ENCODE measurements at regions not wholly inside any gene's neighbourhood (a gene's known extent, or its start where the extent isn't known, plus 50 kb on each side); places are given as distances from the start of the nearest gene placed in this dataset.

DNA sequence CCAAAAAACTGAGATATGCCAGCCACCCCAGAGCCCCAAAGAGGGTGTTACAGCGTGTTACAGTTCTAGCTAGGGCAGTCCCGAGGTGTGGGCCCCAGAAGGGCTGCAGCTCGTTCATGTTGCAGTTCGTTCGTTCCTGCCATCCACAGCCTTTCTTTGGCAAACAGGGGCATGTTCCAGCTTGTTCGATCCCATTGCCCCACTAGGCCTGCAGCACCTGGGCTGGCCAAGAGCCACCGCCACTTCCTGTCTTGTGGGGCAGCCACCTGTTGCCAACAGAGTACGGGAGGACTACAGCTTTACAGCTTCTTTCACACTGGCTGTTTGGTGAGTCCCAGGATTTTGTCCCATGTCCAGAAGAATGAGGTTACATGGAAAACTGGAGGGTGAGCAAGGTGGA is 198.1 kb downstream of the MMUT start:
- Histone ChIP-seq H3K27ac (no peak overlapping the region), H3K4me1 (no peaks in the 10 kb centered on the region), H3K9me3 (no peaks in the 10 kb centered on the region), H3K4me3 (no peak overlapping the region), H3K36me3 (no peaks in the 10 kb centered on the region), H3K27me3 (no peaks in the 10 kb centered on the region)
- TF ChIP-seq, protein P1, sequence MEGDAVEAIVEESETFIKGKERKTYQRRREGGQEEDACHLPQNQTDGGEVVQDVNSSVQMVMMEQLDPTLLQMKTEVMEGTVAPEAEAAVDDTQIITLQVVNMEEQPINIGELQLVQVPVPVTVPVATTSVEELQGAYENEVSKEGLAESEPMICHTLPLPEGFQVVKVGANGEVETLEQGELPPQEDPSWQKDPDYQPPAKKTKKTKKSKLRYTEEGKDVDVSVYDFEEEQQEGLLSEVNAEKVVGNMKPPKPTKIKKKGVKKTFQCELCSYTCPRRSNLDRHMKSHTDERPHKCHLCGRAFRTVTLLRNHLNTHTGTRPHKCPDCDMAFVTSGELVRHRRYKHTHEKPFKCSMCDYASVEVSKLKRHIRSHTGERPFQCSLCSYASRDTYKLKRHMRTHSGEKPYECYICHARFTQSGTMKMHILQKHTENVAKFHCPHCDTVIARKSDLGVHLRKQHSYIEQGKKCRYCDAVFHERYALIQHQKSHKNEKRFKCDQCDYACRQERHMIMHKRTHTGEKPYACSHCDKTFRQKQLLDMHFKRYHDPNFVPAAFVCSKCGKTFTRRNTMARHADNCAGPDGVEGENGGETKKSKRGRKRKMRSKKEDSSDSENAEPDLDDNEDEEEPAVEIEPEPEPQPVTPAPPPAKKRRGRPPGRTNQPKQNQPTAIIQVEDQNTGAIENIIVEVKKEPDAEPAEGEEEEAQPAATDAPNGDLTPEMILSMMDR (IDR thresholded peaks at IDR 0.05), result no peak
- TF ChIP-seq POLR2AphosphoS5 (IDR thresholded peaks at IDR 0.05) (no peak), EP300 (IDR thresholded peaks at IDR 0.05) (no peak), POLR2A (IDR thresholded peaks at IDR 0.05) (no peak)
- WGBS, 2 donors (ENCODE audit: low coverage in 1 of 2), result 97% methylated on average over 4 of the region's 8 CpGs; no CpG with 5 or more reads in 1 of the 2 donors
- no peak for ATAC-seq

DNA sequence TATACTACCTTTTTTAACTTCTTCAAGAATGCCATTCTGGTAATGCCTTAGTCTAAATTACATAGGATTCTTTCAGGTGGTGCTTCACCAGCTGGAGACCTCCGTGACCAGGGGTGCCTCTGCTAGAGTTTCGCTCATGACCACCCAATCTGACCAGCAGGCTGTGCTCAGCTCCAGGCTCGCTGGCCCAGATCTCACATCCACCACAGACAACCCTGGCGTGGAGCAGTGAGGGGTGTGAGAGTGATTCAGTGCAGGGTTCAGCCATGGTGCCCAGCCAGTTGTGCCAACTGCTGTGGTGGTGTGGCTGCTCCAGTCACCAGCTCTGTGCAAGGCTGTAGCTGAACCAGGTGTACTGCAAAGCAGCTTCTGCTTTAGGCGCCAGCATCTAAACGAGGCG is 198.6 kb downstream of the MMUT start:
- TF ChIP-seq POLR2AphosphoS5 (IDR thresholded peaks at IDR 0.05), result no peak
- no peak for TF ChIP-seq POLR2A (IDR thresholded peaks at IDR 0.05)
- no peak for TF ChIP-seq EP300 (IDR thresholded peaks at IDR 0.05)
- TF ChIP-seq, protein P1 (IDR thresholded peaks at IDR 0.05), result no peak
- ATAC-seq, result no peak
- 73% methylated on average over 2 of the region's 7 CpGs; no CpG with 5 or more reads in 1 of the 2 donors for WGBS, 2 donors (ENCODE audit: low coverage in 1 of 2)

DNA sequence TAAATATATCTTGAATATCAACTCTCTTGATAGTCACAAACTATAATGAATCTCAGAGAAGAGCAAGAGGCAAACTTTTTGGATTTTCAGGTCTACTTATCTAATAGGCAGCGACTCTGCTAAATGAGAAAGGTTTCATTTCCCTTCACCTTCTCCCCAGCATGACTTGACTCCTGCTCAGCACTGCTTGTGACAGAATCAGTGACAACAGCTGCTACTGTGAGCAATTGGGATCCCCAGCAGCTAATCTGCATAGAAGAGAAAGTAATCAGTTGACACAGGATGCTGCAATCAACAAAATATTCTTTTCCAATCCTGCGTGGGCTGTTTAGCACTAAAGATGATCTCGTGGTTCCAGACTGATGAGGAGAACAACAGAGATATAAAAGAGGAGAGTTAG is 205.5 kb downstream of the MMUT start:
- Histone ChIP-seq H3K4me1 (no peaks in the 10 kb centered on the region), H3K36me3 (no peaks in the 10 kb centered on the region), H3K27ac (no peak overlapping the region), H3K9me3 (no peaks in the 10 kb centered on the region), H3K4me3 (no peak overlapping the region), H3K27me3 (no peaks in the 10 kb centered on the region)
- no peak for ATAC-seq
- WGBS, 2 donors (ENCODE audit: low coverage in 1 of 2), result 61 to 83% methylated on average over 2 to 3 of the region's 3 CpGs
- TF ChIP-seq POLR2AphosphoS5 (IDR thresholded peaks at IDR 0.05), result no peak
- TF ChIP-seq EP300 (IDR thresholded peaks at IDR 0.05), result no peak
- TF ChIP-seq, protein P1 (IDR thresholded peaks at IDR 0.05), result no peak
- no peak for TF ChIP-seq POLR2A (IDR thresholded peaks at IDR 0.05)

More for the DNA sequence above, 198.6 kb downstream of the MMUT start:
- H3K27me3 ChIP-seq, result no peaks in the 10 kb centered on the region
- no peak overlapping the region for H3K4me3 ChIP-seq
- no peaks in the 10 kb centered on the region for H3K36me3 ChIP-seq
- H3K4me1 ChIP-seq, result no peaks in the 10 kb centered on the region
- H3K27ac ChIP-seq, result no peak overlapping the region
- H3K9me3 ChIP-seq, result no peaks in the 10 kb centered on the region

GRCh38 chr6:49255335-49255734 is 207.7 kb downstream of the MMUT start:
- no peaks in the 10 kb centered on the region for H3K27me3 ChIP-seq
- H3K27ac ChIP-seq, result no peak overlapping the region
- WGBS, 2 donors (ENCODE audit: low coverage in 1 of 2), result 88 to 93% methylated on average over 3 of the region's 3 CpGs
- H3K9me3 ChIP-seq, result no peaks in the 10 kb centered on the region
- H3K36me3 ChIP-seq, result no peaks in the 10 kb centered on the region
- no peak overlapping the region for H3K4me3 ChIP-seq
- ATAC-seq, result no peak
- no peaks in the 10 kb centered on the region for H3K4me1 ChIP-seq
- TF ChIP-seq EP300 (IDR thresholded peaks at IDR 0.05) (no peak), POLR2AphosphoS5 (IDR thresholded peaks at IDR 0.05) (no peak), POLR2A (IDR thresholded peaks at IDR 0.05) (no peak)
- TF ChIP-seq, protein P1 (IDR thresholded peaks at IDR 0.05), result no peak

DNA sequence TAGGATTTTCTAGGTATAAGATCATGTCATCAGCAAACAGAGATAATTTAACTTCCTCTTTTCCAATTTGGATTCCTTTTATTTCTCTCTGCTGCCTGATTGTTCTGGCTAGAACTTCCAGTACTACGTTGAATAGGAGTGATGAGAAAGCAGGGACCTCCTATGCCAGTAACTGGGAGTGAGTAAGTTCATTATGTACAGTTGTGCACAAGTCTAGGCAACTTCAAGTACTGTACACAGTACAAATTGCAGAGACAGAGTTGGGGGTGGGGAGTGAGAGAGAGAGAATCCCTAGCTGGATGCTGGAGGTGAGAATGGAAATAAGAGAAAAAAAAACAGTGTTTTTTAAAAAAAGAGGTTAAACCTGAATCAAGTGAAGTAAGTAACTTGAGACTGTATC is 210.2 kb downstream of the MMUT start:
- Histone ChIP-seq H3K4me3 (no peak overlapping the region), H3K27me3 (no peaks in the 10 kb centered on the region), H3K9me3 (no peaks in the 10 kb centered on the region), H3K36me3 (no peaks in the 10 kb centered on the region), H3K27ac (no peak overlapping the region), H3K4me1 (no peaks in the 10 kb centered on the region)
- TF ChIP-seq POLR2AphosphoS5 (IDR thresholded peaks at IDR 0.05), result no peak
- TF ChIP-seq, protein P1 (IDR thresholded peaks at IDR 0.05), result no peak
- TF ChIP-seq EP300 (IDR thresholded peaks at IDR 0.05), result no peak
- no peak for TF ChIP-seq POLR2A (IDR thresholded peaks at IDR 0.05)
- 75% methylated on average over 1 of the region's 1 CpG; no CpG with 5 or more reads in 1 of the 2 donors for WGBS, 2 donors (ENCODE audit: low coverage in 1 of 2)
- ATAC-seq, result no peak

All from gastroesophageal sphincter (tissue), 4 donors.